ENCODE measurements at regions not wholly inside any gene's neighbourhood (a gene's known extent, or its start where the extent isn't known, plus 50 kb on each side); places are given as distances from the start of the nearest gene placed in this dataset.

DNA sequence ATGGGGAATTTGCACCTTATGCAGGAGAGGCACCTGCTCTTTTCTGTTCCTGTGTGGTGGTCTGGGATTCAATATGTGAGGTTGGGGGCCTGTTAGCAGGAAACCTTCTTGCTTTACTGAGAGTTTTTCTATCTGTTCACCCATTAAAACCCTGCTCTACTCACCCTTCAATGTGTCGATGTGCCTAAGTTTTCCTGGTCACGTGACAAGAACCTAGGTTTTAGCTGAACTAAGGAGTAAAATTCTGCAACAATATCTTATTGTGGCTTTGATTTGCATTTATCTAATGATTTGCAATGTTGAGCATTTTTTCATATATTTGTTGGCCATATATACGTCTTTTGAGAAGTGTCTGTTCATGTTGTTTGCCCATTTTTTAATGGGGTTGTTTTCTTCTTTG lies 979.9 kb downstream of the HACE1 start:
- DNase-seq (ENCODE audit: low spot score): no peak
- Histone ChIP-seq H3K27ac (no peak overlapping the region), H3K4me3 (no peak overlapping the region)
- TF ChIP-seq, protein P1, sequence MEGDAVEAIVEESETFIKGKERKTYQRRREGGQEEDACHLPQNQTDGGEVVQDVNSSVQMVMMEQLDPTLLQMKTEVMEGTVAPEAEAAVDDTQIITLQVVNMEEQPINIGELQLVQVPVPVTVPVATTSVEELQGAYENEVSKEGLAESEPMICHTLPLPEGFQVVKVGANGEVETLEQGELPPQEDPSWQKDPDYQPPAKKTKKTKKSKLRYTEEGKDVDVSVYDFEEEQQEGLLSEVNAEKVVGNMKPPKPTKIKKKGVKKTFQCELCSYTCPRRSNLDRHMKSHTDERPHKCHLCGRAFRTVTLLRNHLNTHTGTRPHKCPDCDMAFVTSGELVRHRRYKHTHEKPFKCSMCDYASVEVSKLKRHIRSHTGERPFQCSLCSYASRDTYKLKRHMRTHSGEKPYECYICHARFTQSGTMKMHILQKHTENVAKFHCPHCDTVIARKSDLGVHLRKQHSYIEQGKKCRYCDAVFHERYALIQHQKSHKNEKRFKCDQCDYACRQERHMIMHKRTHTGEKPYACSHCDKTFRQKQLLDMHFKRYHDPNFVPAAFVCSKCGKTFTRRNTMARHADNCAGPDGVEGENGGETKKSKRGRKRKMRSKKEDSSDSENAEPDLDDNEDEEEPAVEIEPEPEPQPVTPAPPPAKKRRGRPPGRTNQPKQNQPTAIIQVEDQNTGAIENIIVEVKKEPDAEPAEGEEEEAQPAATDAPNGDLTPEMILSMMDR (IDR thresholded peaks at IDR 0.05): no peak

DNA sequence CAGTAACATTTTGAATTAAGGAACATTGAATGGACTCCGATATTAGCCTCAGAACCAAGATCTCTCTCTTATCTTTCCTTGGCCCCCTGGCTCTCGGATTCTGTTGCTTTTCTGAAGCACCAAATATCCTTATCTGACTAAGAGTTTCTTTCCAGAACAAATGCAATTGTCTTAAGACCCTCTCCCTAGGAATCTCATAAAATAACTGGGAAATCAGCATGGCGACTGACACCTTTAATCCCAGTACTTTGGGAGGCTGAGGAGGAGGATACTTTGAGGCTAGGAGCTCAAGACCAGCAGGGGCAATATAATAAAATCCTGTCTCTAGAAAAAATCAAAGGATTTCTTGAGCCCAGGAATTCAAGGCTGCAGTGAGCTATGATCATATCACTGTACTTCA lies 984.5 kb downstream of the HACE1 start:
- Histone ChIP-seq H3K27ac (no peak overlapping the region), H3K4me3 (no peak overlapping the region)
- TF ChIP-seq, protein P1 (IDR thresholded peaks at IDR 0.05): no peak
- DNase-seq (ENCODE audit: low spot score): no peak

DNA sequence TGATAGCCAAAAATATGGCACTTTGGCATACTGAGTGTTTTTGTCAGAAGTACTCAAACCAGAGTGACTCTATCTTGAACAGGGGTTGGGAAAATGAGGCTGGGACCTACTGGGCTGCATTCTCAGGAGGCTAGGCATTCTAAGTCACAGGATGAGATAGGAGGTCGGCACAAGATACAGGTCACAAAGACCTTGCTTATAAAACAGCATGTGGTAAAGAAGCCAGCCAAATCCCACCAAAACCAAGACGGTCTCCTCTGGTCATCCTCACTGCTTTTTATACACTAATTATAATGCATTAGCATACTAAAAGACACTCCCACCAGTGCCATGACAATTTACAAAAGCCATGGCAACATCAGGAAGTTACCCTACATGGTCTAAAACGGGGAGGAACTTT lies 985.1 kb downstream of the HACE1 start:
- Histone ChIP-seq H3K27ac (no peak overlapping the region), H3K4me3 (no peak overlapping the region)
- no peak for DNase-seq (ENCODE audit: low spot score)
- TF ChIP-seq, protein P1 (IDR thresholded peaks at IDR 0.05): no peak

DNA sequence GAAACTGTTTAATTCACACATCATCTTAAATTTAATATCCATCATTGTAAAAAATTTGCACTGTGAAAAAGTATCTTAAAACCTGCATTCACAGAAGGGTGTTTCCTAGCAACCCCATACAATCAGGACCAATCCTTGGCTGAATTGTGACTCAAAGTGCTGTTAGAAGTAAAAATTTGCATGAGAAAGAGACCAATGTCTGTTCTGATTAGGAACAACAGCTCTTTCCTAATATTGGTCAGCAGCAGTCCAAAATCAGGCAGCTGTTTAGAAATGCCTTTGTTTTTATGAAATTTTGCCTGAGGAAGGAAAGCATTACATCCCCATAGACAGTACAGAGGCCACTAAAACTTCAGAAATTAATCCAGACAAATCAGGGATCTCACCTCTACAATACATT lies 987.0 kb downstream of the HACE1 start:
- no peak for DNase-seq (ENCODE audit: low spot score)
- Histone ChIP-seq H3K27ac (no peak overlapping the region), H3K4me3 (no peak overlapping the region)
- TF ChIP-seq, protein P1 (IDR thresholded peaks at IDR 0.05): no peak

DNA sequence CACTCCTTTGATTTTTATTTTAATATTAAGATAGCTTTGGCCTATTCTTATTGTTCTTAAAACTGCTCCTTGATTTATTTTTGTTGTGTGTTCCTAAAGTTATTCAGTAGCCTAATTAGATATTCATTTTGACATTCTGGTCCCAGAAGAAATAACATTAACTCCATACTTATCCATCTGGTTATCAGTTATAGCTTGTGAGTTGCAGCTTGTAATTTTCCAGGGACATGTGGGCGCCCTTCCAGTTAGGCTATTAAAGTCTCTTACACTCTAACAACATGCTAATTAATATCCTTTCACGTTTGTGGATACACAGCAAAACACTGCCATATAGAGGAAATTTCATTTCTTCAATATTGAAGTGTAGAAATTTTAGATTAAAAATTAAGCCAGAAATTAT lies 987.5 kb downstream of the HACE1 start:
- TF ChIP-seq, protein P1 (IDR thresholded peaks at IDR 0.05): no peak
- H3K4me3 ChIP-seq: no peak overlapping the region
- no peak for DNase-seq (ENCODE audit: low spot score)
- no peak overlapping the region for H3K27ac ChIP-seq

DNA sequence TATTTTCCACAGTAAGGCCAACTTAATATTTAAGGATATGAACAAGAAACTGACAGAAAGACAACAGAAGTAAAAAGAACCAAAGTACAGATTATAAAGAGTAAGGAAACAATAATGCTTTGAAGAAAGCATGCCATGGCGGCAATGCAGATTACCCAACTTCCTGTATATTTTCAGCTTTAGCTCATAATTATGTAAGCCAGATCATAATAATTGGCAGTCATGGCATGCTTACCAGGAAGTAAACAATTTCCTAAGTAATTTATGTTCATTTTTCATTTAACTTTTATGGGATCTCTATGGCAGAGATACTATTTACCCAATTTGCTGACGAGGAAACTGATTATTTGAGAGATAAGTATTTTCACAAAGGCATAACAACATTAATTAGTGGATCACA lies 988.7 kb downstream of the HACE1 start:
- DNase-seq (ENCODE audit: low spot score): no peak
- TF ChIP-seq, protein P1 (IDR thresholded peaks at IDR 0.05): no peak
- no peak overlapping the region for H3K27ac ChIP-seq
- no peak overlapping the region for H3K4me3 ChIP-seq

DNA sequence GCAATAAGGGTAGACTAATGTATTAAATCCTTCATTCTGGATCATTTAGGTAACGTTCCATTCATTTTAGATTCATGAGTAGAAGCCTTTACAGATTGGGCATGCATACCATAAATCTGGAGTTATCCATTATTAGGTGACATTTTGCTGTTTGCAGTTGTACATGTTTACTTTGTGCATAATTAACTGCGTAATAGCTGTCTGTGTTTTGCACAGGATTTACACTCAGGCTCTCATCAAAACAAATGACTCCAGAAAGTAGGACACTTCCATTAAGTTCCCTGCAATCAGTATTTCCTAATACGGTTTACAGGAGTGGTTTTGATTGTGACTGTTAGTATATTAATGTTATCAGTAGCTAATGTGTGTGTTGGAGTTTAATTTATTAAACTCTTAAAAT lies 997.4 kb downstream of the HACE1 start:
- DNase-seq (ENCODE audit: low spot score): no peak
- Histone ChIP-seq H3K27ac (no peak overlapping the region), H3K4me3 (no peak overlapping the region)
- TF ChIP-seq, protein P1 (IDR thresholded peaks at IDR 0.05): no peak
